ENCODE measurements at regions not wholly inside any gene's neighbourhood (a gene's known extent, or its start where the extent isn't known, plus 50 kb on each side); places are given as distances from the start of the nearest gene placed in this dataset.

- DNase-seq (ENCODE audit: low read depth), result no peak
- no peak overlapping the region for H3K4me3 ChIP-seq (ENCODE audit: low read depth, low read length)
- TF ChIP-seq CTCF (IDR thresholded peaks at IDR 0.05; ENCODE audit: insufficient read depth, low read depth, low read length), result no peak
These were observed 675.2 kb upstream of the GCFC2 start for GRCh38 chr2:76385943-76386342.

GRCh38 chr2:76381624-76382023 lies 670.9 kb upstream of the GCFC2 start:
- DNase-seq (ENCODE audit: low read depth), result no peak
- H3K4me3 ChIP-seq (ENCODE audit: low read depth, low read length), result no peak overlapping the region
- no peak for TF ChIP-seq CTCF (IDR thresholded peaks at IDR 0.05; ENCODE audit: insufficient read depth, low read depth, low read length)

- no peak overlapping the region for H3K4me3 ChIP-seq (ENCODE audit: low read depth, low read length)
- no peak for DNase-seq (ENCODE audit: low read depth)
- no peak for TF ChIP-seq CTCF (IDR thresholded peaks at IDR 0.05; ENCODE audit: insufficient read depth, low read depth, low read length)
These were observed 667.4 kb upstream of the GCFC2 start for GRCh38 chr2:76378140-76378539.

- no peak for TF ChIP-seq CTCF (IDR thresholded peaks at IDR 0.05; ENCODE audit: insufficient read depth, low read depth, low read length)
- H3K4me3 ChIP-seq (ENCODE audit: low read depth, low read length), result no peak overlapping the region
- no peak for DNase-seq (ENCODE audit: low read depth)
These were observed 630.7 kb upstream of the GCFC2 start for GRCh38 chr2:76341439-76341838.

GRCh38 chr2:76332871-76333270 lies 622.2 kb upstream of the GCFC2 start:
- DNase-seq (ENCODE audit: low read depth), result no peak
- TF ChIP-seq CTCF (IDR thresholded peaks at IDR 0.05; ENCODE audit: insufficient read depth, low read depth, low read length), result no peak
- H3K4me3 ChIP-seq (ENCODE audit: low read depth, low read length), result no peak overlapping the region

- no peak for DNase-seq (ENCODE audit: low read depth)
- H3K4me3 ChIP-seq (ENCODE audit: low read depth, low read length), result no peak overlapping the region
- no peak for TF ChIP-seq CTCF (IDR thresholded peaks at IDR 0.05; ENCODE audit: insufficient read depth, low read depth, low read length)
These were observed 620.1 kb upstream of the GCFC2 start for GRCh38 chr2:76330865-76331264.

DNA sequence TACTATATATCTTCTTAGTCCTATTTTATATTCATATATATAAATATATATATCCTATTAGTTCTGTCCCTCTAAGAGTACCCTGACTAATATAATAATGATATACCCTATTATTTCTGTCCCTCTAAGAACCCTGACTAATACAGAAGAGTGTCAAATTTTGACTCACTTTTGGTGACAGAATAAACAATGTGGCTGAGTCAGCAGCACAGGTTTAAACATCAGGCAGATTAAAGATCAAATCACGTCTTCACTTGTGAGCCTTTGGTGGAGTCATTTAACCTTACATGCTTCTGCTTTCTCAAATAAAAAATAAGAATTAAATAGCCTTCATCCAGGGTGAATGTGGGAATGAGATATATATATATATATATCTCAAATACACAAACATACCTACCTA lies 615.9 kb upstream of the GCFC2 start:
- TF ChIP-seq CTCF (IDR thresholded peaks at IDR 0.05; ENCODE audit: insufficient read depth, low read depth, low read length), result no peak
- H3K4me3 ChIP-seq (ENCODE audit: low read depth, low read length), result no peak overlapping the region

More for the DNA sequence above, 615.9 kb upstream of the GCFC2 start:
- DNase-seq (ENCODE audit: low read depth), result no peak
